GM18507 (cell line): ENCODE measurements at regions not wholly inside any gene's neighbourhood (a gene's known extent, or its start where the extent isn't known, plus 50 kb on each side); places are given as distances from the start of the nearest gene placed in this dataset.
"Not testable (repeated sequence)": the region's sequence is repeated elsewhere in the genome, so short reads cannot be mapped to it uniquely, and the experiment has no call there.

Experiments used
- DNase-seq: peaks from one replicate; pipeline ENCODE4 v3.0.0; 2011; ENCODE audit warnings: low read depth; ENCODE audit not compliant: insufficient read length; ENCODE audit errors: extremely low spot score
- FAIRE-seq: peaks from 2 replicates; lab custom pipeline; 2011; peaks lifted over from hg19 to GRCh38; lab: Jason Lieb, UNC

DNA sequence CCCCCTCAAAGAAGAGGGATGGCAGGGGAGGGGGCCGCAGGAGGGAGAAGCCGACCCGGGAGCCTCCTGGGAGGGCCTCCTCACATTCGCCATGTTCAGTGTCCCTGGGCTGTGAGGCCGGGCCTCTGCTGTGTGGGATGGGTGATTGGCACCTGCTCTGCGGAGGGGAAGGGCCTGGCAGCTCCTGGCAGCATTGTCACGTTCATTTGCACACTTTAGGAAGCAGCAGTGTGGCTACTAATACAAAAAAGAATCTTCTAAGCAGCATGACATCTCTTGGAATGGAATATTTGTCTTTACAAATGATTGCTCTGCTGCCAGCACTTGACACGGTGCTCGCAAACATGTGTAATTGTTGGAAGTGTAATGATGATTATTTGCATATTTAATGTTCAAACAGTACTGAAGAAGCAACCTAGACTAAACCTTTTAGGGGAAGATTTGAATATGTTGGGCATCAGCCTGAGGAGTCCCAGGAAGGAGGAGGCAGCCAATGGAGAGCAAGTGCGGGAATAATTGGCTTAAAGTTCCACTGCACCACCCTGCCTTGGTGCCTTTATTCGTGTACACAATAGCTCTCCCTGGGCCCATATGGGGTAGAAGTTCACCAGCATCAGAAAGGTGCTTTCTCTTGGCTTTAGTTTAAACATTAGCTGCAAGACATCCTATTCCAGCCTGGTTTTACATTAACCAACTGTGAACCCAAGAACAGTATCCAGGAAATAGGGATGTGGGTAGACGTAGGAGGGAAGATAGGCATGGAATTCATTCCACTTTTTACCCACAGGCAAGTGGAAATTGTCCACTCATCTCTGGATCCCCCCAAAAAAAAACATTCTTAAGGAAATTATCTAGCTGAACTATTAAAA is 404.9 kb downstream of the TMEM182 start:
- no peak for FAIRE-seq
- no peak for DNase-seq

DNA sequence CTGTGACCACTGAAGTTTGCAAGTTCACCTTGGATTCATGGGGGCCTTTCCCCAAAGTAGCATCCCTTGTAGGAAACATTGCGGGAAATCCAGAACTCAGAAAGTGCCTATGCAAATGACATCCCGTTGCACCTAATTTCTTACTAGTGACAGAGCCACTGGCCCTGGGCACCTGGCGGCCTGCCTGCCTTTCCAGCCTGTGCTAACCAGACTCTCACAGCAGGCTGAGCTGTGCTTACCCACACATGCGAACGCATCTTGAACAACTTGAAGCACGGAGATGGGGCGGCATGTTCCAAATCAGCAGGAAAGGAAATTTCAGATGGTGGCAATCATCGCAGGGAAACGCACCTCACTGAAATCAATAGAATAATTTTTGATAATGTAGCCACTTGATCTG is 405.8 kb downstream of the TMEM182 start:
- FAIRE-seq: no peak
- DNase-seq: no peak

DNA sequence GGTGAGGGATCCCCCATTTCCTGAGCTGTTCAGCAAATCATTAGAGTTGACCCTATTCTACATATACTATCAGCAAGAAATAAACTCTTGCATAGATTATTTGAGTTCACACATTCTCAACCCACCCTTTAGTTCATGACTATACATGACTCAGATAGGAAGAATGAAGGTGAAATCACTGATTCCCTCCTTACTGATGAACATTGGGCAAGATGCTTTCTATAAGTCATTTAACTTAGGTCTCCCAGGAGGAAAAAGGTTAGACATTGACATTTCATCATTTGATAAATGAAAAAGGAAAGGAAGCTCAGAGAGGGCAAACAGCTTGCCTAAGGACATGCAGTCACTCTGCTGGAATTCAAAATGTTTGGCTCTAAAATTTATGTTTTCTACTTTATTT is 408.0 kb downstream of the TMEM182 start:
- FAIRE-seq (no peak), DNase-seq (no peak)

GRCh38 chr2:103172821-103173220 is 411.0 kb downstream of the TMEM182 start:
- DNase-seq: no peak
- FAIRE-seq: no peak

DNA sequence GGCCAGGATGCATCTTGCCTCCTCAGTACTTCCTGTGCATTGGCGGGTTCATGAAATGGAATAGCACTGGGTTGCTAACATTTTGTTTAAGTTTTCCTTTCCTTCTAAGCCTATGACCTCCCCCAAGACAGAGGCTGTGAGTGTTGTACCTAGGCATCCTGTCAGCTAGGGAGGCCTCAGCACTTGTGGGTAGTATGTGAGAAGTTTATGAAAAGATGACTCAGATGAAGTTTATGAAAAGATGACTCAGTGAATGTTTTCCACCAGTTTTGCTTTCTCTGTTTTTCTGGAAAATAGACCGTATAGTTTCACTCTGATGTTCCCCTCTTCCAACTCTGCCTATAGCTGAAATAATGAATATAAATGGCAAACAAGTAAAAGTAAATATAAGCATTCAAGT is 412.9 kb downstream of the TMEM182 start:
- FAIRE-seq (no peak), DNase-seq (no peak)

GRCh38 chr2:103176294-103176915 is 414.6 kb downstream of the TMEM182 start:
- no peak for DNase-seq
- no peak for FAIRE-seq

DNA sequence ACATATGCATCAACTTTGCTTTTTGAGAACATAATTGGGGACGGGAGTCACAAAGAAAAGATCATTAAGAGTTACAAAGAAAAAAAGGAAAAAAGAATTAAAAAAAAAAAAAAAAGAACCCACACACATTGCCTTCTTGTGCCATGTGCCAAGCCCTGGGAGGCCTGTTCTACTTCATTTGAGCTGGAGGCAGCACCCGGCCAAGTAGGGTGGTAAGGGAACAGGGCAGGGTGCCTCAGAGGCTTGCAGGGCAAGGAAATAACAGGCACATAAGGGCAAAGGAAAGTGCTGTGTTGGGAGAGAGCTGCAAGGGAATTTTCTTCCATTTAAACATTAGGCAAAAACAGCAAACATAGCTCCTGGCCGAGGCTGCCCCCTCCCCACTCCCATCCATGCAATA is 418.0 kb downstream of the TMEM182 start:
- FAIRE-seq (no peak), DNase-seq (no peak)

DNA sequence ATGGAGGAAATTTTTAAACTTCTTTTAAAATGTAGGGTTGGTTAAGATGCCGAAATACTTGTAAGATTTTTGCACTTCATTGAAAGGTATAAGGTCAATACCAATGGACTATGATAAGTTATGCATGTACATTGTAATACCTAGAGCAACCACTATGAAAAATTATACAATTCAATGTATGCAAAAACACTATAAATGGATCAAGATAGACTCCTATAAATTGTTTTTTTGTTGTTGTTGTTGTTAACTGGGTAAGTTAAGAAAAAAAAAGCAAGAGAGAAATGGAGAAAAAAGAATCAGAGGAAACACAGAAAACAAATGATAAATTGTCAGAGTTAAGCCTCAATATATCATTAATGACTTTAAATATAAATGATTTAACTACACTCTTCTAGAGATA is 421.2 kb downstream of the TMEM182 start:
- DNase-seq: no peak
- FAIRE-seq: no peak

DNA sequence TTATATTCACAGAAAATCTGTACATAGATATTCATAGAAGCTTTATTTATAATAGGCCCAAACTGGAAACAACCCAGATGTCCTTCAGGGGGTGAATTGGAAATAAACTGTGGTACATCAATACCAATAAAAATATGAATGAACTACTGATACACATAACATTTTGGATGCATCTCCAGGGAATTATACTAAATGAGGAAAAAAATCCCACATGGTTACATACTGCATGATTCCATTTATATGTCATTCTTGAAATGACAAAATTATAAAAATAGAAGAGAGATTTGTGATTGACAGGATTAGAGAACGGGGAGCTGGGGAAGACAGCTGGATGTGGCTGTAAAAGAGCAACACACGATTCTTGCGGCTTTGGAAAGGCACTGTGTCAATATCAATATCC is 435.0 kb downstream of the TMEM182 start:
- no peak for FAIRE-seq

GRCh38 chr2:103200774-103201173 is 438.9 kb downstream of the TMEM182 start:
- FAIRE-seq, DNase-seq: not testable (repeated sequence)

More for the DNA sequence above, 435.0 kb downstream of the TMEM182 start:
- DNase-seq: no peak

GRCh38 chr2:103208916-103209315 is 447.1 kb downstream of the TMEM182 start:
- no peak for FAIRE-seq
- no peak for DNase-seq

DNA sequence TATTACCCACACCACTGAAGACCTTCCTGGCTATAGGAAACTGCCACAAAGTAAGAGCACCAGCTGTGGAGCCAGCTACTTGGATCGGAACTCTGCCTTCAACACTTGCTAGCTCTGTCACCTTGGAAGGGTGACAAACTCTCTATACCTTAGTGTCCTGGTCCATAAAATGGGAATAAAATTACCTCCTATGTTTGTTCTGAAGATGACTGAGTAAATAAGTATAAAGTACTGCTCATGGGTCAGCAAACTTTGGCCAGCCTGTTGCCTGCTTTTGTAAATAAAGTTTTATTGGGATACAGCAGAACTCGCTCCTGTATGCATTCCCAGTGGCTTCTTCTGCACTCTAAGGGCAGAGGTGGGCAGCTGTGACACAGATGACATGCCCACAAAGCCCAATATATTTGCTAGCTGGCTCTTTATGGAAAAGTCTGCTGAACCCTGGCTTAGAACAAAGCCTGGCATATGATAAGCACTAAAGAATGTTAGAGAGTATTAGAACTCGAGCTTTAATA is 451.3 kb downstream of the TMEM182 start:
- no peak for FAIRE-seq
- DNase-seq: no peak

DNA sequence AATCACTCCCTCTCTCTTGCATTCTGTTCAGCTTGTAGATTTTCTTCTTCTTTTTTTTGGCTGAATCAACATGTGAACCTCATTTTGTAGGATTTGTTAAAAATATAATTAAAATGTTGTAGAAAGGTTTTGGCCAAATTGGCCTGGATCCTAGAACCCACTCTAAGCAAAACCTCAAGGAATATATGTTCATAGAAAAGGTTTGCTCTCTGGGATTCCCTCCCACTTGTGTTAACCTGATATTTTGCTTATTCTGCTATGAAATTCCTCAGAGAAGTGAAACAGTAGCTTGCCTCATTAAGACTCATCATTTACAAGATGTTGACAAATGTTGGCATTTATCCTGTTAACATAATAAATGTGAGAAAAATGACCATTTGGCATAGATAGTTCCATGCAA is 456.7 kb downstream of the TMEM182 start:
- DNase-seq: no peak
- no peak for FAIRE-seq

DNA sequence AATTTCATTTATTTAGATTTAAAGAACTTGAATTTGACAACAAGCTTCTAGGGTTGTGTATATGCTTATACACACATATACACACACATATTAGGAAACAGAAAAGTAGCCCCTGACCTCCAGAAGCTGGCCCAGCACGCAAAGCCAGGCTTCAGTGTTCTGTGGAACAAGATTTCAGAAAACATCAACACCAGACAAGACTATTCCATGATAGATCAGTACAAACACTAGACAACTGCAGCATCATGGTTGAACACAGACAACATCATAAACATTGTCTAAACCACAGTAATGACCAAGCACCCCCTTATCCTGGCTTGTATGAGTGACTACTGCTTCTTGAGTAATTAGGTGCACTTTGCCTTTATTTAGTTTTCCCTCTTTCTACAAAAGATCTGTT is 457.6 kb downstream of the TMEM182 start:
- DNase-seq: no peak
- no peak for FAIRE-seq

- FAIRE-seq: no peak
Observed at GRCh38 chr2:103222969-103223368, 461.1 kb downstream of the TMEM182 start.

GRCh38 chr2:103230796-103231195 is 469.0 kb downstream of the TMEM182 start:
- FAIRE-seq (no peak), DNase-seq (no peak)

More at GRCh38 chr2:103222969-103223368, 461.1 kb downstream of the TMEM182 start:
- DNase-seq: no peak

DNA sequence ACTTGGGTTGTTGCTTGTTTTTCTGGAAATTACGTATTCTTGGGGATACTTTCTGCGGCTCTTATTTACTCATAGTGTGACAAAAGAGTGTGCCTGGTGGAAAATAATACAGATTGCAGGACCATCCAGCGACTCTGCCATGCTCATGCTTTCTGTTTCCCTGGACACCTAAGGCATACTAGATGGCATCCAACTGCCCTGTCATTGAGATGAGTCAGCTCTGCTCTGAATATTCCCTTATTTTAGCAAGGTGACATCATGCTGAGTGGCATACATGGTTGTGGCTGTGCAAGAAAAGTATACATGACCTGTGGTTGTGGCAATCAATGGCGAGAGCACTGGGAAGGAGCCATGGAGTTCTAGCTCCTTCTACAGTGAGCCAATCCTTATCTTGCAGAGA is 471.0 kb downstream of the TMEM182 start:
- no peak for DNase-seq
- FAIRE-seq: no peak

DNA sequence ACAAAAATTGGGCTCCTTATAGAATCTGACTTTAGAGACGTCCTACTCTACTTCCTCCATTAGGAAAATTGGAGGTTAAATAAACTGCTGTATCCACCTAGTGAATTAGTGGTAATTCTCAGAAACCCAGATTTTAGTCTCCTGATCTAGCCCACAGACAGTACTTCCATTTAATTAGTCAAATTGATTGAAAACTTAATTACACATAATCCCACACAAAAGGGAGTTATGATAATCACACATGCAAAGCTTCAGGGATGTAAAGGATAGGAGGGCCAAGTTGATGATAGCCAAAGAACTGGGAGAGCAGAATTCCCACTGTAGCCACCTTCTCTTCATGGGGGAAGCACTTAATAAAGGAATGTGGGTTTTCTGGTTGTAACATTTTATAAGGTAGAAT is 471.9 kb downstream of the TMEM182 start:
- no peak for DNase-seq
- no peak for FAIRE-seq

GRCh38 chr2:103235283-103235682 is 473.5 kb downstream of the TMEM182 start:
- FAIRE-seq (no peak), DNase-seq (no peak)

DNA sequence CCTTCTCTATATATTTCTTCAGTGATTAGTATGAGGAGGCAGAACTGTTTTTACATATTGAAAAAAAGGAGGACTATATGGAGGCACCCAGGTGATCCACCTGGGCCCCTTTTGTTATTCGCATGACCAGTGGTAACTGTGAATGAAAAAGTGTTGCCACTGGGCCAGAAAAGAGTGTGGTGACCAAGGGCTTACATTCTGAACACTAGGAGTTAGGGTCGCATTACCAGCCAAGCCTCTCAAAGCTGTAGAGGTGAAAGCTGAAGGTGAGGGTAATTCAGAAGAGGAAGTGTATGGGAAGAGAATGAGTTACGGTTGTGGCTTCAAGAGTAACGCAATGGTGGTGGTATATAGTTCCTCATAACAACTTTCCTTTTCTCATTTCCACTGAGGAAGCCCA is 487.6 kb downstream of the TMEM182 start:
- FAIRE-seq (no peak), DNase-seq (no peak)

GRCh38 chr2:103252781-103253180 is 490.9 kb downstream of the TMEM182 start:
- FAIRE-seq (no peak), DNase-seq (no peak)
